NCI-H524 (cell line): ENCODE measurements at regions not wholly inside any gene's neighbourhood (a gene's known extent, or its start where the extent isn't known, plus 50 kb on each side); places are given as distances from the start of the nearest gene placed in this dataset.

Source experiments
- DNase-seq, 2 experiments: peaks; one replicate each; lab custom pipeline; 2025; lab: John Stamatoyannopoulos, UW

- DNase-seq = no peak
These were observed 51.0 kb upstream of the DSC1 start for GRCh38 chr18:31213641-31214040.

- peak in 1 of 2 experiments; percentile 30 for DNase-seq
These were observed 54.6 kb upstream of the DSC1 start for GRCh38 chr18:31217038-31217849.

GRCh38 chr18:31218671-31219383, 56.2 kb upstream of the DSC1 start:
- no peak for DNase-seq

GRCh38 chr18:31219395-31219794, 56.7 kb upstream of the DSC1 start:
- no peak for DNase-seq

GRCh38 chr18:31223371-31223770, 60.7 kb upstream of the DSC1 start:
- DNase-seq = no peak

GRCh38 chr18:31225668-31226067, 63.0 kb upstream of the DSC1 start:
- DNase-seq = no peak

- DNase-seq = no peak
These were observed 65.0 kb upstream of the DSC1 start for GRCh38 chr18:31227497-31228229.

- DNase-seq = no peak
These were observed 67.2 kb upstream of the DSC1 start for GRCh38 chr18:31229829-31230228.

- no peak for DNase-seq
These were observed 67.8 kb upstream of the DSC1 start for GRCh38 chr18:31230495-31230894.

GRCh38 chr18:31232013-31232412, 69.4 kb upstream of the DSC1 start:
- no peak for DNase-seq

- DNase-seq = no peak
These were observed 70.2 kb upstream of the DSC1 start for GRCh38 chr18:31232775-31233424.

GRCh38 chr18:31233621-31234275, 71.1 kb upstream of the DSC1 start:
- no peak for DNase-seq

- DNase-seq = no peak
These were observed 73.2 kb upstream of the DSC1 start for GRCh38 chr18:31235856-31236255.

- DNase-seq = no peak
These were observed 74.5 kb upstream of the DSC1 start for GRCh38 chr18:31237142-31237541.

GRCh38 chr18:31241425-31241824, 76.5 kb upstream of the DSG1 start:
- no peak for DNase-seq

- DNase-seq = no peak
These were observed 76.0 kb upstream of the DSG1 start for GRCh38 chr18:31241900-31242409.

GRCh38 chr18:31243740-31244512, 74.0 kb upstream of the DSG1 start:
- no peak for DNase-seq

GRCh38 chr18:31244771-31245394, 73.1 kb upstream of the DSG1 start:
- DNase-seq = no peak

GRCh38 chr18:31245820-31246219, 72.1 kb upstream of the DSG1 start:
- no peak for DNase-seq

- DNase-seq = no peak
These were observed 71.5 kb upstream of the DSG1 start for GRCh38 chr18:31246460-31246859.
